BLaER1 treated with 17β-estradiol and CSF1 and Interleukin-3, amounts not matched to agents 10 nM and 100 nM (cell line): ENCODE measurements at regions not wholly inside any gene's neighbourhood (a gene's known extent, or its start where the extent isn't known, plus 50 kb on each side); places are given as distances from the start of the nearest gene placed in this dataset.
"Not testable (repeated sequence)": the region's sequence is repeated elsewhere in the genome, so short reads cannot be mapped to it uniquely, and the experiment has no call there.

Experiments
- H3K27ac ChIP-seq, 11 experiments: shearing (Covaris generic); formaldehyde crosslinking; 2 replicates each; pipeline ENCODE4 v1.8.1; 2022
- H3K27me3 ChIP-seq, 11 experiments: shearing (Covaris generic); formaldehyde crosslinking; 2 replicates each; pipeline ENCODE4 v1.8.1; 2022
- H3K36me3 ChIP-seq, 11 experiments: shearing (Covaris generic); formaldehyde crosslinking; 2 replicates each; pipeline ENCODE4 v1.8.1; 2022
- H3K4me1 ChIP-seq, 10 experiments: shearing (Covaris generic); formaldehyde crosslinking; 2 replicates each; pipeline ENCODE4 v1.8.1; 2022
- H3K4me2 ChIP-seq, 11 experiments: shearing (Covaris generic); formaldehyde crosslinking; 2 replicates each; pipeline ENCODE4 v1.8.1; 2022
- H3K4me3 ChIP-seq, 10 experiments: shearing (Covaris generic); formaldehyde crosslinking; 2 replicates each; pipeline ENCODE4 v1.8.1; 2022
- H3K9ac ChIP-seq, 11 experiments: shearing (Covaris generic); formaldehyde crosslinking; 2 replicates each; pipeline ENCODE4 v1.8.1; 2022
- H3K9me3 ChIP-seq, 11 experiments: shearing (Covaris generic); formaldehyde crosslinking; replicated peaks in 1 of 11; 2 replicates each; pipeline ENCODE4 v1.8.1; 2022
- H4K20me1 ChIP-seq, 11 experiments: shearing (Covaris generic); formaldehyde crosslinking; 2 replicates each; pipeline ENCODE4 v1.8.1; 2022

- not testable (repeated sequence) for H4K20me1 ChIP-seq, H3K36me3 ChIP-seq, H3K27me3 ChIP-seq, H3K9me3 ChIP-seq, H3K27ac ChIP-seq, H3K4me1 ChIP-seq, H3K4me3 ChIP-seq, H3K4me2 ChIP-seq, H3K9ac ChIP-seq
Measured at GRCh38 chr2:111473522-111473921, 352.8 kb downstream of the BCL2L11 start.

- not testable (repeated sequence) for H4K20me1 ChIP-seq
Measured at GRCh38 chr2:111474198-111474705, 353.5 kb downstream of the BCL2L11 start.

DNA sequence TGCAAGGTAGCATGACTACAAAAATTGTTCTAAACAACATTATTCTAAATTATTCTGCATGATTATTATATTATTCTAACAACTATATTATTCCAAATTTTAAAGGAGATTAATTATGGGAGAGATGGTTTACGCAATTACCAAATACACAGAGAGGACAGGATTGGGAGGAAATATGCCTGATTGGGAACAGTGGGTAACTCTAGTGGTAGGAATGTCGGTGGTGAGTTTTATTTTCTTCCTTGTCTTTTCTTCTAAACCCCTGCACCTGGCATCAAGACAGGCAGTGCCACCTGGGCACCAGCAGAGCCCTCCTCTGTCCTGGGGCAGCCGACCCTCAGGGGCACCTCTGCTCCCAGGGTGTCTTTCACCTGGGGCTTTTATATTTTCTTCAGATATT, 357.6 kb downstream of the BCL2L11 start:
- H3K4me2 ChIP-seq, H3K27ac ChIP-seq, H3K4me3 ChIP-seq, H3K9ac ChIP-seq, H3K9me3 ChIP-seq, H3K27me3 ChIP-seq, H3K36me3 ChIP-seq, H4K20me1 ChIP-seq: not testable (repeated sequence)
- peaks cover 17 to 28% (median 21%) of the 10 kb centered on the region in 10 experiments for H3K4me1 ChIP-seq

More at GRCh38 chr2:111474198-111474705, 353.5 kb downstream of the BCL2L11 start:
- H3K4me1 ChIP-seq, H3K4me2 ChIP-seq, H3K36me3 ChIP-seq, H3K9me3 ChIP-seq, H3K27ac ChIP-seq, H3K27me3 ChIP-seq, H3K9ac ChIP-seq, H3K4me3 ChIP-seq: not testable (repeated sequence)

DNA sequence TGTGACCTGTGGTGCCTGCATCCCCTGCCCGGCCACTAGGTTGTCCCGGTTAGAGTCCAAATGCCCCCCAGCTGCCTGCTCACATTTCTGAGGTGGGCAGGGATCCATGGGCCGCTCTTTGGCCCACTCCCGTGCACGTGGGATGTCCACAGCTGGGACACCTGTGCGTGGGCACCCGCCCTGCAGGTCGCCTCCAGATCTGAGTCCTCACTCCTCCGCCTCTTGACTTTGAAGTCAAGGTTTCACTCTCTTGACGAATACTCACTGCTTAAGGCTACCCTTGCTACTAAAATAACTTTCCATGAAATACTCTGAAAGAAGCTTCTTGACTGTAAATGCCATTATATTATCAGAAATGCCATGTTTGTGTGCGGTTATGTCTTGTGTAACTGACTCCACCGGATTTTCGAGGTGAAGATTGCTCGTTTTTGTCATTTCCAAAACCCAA, 358.2 kb downstream of the BCL2L11 start:
- H3K4me2 ChIP-seq: peak overlapping the region in 6 of 11 experiments; percentile 14 to 55 (median 31); a peak in 9 of 22 replicates
- not testable (repeated sequence) for H3K36me3 ChIP-seq, H4K20me1 ChIP-seq, H3K9ac ChIP-seq, H3K9me3 ChIP-seq, H3K27me3 ChIP-seq, H3K27ac ChIP-seq, H3K4me3 ChIP-seq
- H3K4me1 ChIP-seq: peaks cover 17 to 28% (median 21%) of the 10 kb centered on the region in 10 experiments

GRCh38 chr2:111480016-111480625, 359.4 kb downstream of the BCL2L11 start:
- H3K4me3 ChIP-seq, H3K27me3 ChIP-seq, H4K20me1 ChIP-seq, H3K9ac ChIP-seq, H3K36me3 ChIP-seq, H3K9me3 ChIP-seq: not testable (repeated sequence)
- H3K4me2 ChIP-seq: peak overlapping the region; percentile 43 to 73 (median 66)
- H3K4me1 ChIP-seq: peaks cover 17 to 28% (median 21%) of the 10 kb centered on the region in 10 experiments
- peak overlapping the region in 2 of 11 experiments; percentile 25 to 35; a peak in 2 of 22 replicates for H3K27ac ChIP-seq

GRCh38 chr2:111480633-111481032, 359.9 kb downstream of the BCL2L11 start:
- Histone ChIP-seq H3K27ac (peak overlapping the region in 4 of 11 experiments; percentile 25 to 37 (median 32); a peak in 4 of 22 replicates), H3K4me2 (peak overlapping the region; percentile 43 to 73 (median 66)), H3K9ac (0 out of 22 replicates have a peak overlapping the region, but pooled peaks of 2 of the 11 experiments have one; percentile 10 to 24), H3K4me1 (peaks cover 17 to 28% (median 21%) of the 10 kb centered on the region in 10 experiments)
- not testable (repeated sequence) for H3K36me3 ChIP-seq, H3K27me3 ChIP-seq, H3K9me3 ChIP-seq, H4K20me1 ChIP-seq, H3K4me3 ChIP-seq

DNA sequence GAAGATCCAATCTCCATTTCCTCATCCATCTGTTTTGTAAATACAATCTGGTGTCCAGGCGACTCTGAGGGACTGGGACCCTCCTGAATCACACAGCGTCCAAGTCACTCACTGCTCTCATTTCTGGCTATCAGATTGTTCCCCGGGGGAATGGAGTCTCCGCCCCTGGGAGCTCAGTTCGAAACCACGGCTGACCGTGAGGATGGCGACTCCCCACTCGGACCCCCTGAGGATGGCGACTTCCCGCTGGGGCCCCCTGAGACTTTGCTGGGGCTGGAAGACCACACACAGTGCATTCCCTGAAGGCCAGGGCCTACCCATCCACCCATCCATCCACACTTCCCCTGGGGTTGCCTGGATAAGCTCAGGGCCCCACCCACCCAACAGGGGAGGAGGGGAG, 360.5 kb downstream of the BCL2L11 start:
- not testable (repeated sequence) for H3K36me3 ChIP-seq, H4K20me1 ChIP-seq, H3K9ac ChIP-seq, H3K9me3 ChIP-seq, H3K27me3 ChIP-seq, H3K4me3 ChIP-seq
- Histone ChIP-seq H3K4me1 (peaks cover 17 to 28% (median 21%) of the 10 kb centered on the region in 10 experiments), H3K4me2 (peak overlapping the region in 9 of 11 experiments; percentile 37 to 68 (median 55); a peak in 17 of 22 replicates), H3K27ac (peak overlapping the region in 1 of 11 experiments; percentile 35; a peak in 2 of 22 replicates)

DNA sequence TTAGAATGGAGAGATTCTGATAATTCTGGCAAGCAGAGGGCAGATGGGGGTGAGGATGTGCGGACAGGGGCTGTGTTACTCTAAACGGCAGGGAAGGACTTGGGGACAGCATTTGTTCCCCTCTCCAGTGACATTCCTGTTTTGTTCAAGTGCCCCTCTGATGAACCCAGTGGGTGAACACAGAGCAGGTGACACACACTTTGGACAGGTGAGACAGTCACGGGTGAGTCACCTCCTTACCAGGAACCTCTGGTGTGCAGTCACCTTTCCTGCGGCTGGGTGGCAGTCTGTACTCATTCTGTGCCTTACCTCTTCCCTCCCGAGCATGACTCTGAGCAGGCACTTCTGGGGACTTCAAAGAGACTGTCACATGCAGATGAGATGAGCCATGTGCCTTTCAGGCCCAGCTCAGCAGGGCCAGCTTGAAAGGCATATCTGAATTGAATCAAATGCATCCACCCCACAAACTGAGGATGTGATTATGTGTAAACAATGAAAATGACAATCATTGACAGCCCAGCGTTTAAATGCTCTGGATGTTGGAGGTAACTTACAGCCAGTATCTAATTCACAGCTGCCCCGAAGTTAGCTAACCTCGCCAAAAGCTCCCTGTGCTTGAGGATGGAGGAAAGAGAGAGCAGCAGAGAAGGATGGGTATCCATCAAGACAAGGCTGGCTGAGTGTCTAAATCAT, 362.4 kb downstream of the BCL2L11 start:
- not testable (repeated sequence) for H3K9me3 ChIP-seq, H3K36me3 ChIP-seq, H4K20me1 ChIP-seq, H3K4me2 ChIP-seq, H3K27me3 ChIP-seq, H3K27ac ChIP-seq, H3K4me3 ChIP-seq, H3K9ac ChIP-seq
- H3K4me1 ChIP-seq: peaks cover 17 to 28% (median 21%) of the 10 kb centered on the region in 10 experiments

- not testable (repeated sequence) for H3K4me2 ChIP-seq, H3K36me3 ChIP-seq, H3K4me3 ChIP-seq, H3K27me3 ChIP-seq, H3K27ac ChIP-seq, H4K20me1 ChIP-seq, H3K9ac ChIP-seq, H3K9me3 ChIP-seq
- peaks cover 11 to 24% (median 20%) of the 10 kb centered on the region in 10 experiments for H3K4me1 ChIP-seq
Measured at GRCh38 chr2:111484097-111484496, 363.4 kb downstream of the BCL2L11 start.

DNA sequence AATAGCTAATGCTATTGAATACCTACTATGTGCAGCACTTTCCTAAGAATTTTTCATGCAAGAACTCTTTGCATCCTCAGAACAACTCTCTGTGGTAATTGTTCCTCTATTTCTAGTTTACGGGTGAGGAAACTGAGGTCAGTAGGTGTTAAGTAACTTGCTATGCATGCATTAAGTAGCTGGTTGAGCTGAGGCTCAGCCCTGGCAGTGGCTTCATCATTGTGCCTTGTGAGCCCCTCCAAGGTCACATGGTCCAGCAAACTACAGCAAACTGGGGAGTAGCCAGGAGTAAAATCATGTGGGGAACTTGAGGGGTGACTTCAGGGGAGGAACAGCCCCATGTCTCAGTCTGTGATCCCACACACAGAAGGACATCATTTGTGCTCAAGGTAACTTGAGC, 365.2 kb downstream of the BCL2L11 start:
- not testable (repeated sequence) for H4K20me1 ChIP-seq, H3K27me3 ChIP-seq, H3K4me3 ChIP-seq, H3K36me3 ChIP-seq, H3K4me2 ChIP-seq, H3K9ac ChIP-seq, H3K4me1 ChIP-seq, H3K9me3 ChIP-seq, H3K27ac ChIP-seq

DNA sequence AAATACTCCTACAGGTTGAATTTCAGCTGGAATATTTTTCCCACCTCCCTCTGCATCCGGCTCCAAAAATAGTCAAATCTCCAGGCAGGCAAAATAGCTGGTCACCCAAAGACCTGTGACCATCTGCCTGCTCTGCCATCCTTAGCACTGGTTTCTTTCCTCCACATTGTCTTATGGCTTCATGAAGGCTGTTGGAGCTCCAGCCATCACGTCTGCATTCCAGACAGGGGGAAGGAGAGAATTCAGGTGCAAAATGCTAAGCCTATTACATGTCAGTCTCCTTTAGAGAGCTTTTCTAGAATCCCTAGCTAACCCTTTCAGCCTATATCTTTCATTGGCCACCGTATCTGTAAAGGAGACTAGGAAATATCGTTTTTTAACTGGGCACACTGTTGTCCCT, 367.7 kb downstream of the BCL2L11 start:
- not testable (repeated sequence) for H3K4me1 ChIP-seq, H3K4me3 ChIP-seq, H3K9ac ChIP-seq, H3K27ac ChIP-seq, H3K9me3 ChIP-seq, H4K20me1 ChIP-seq, H3K27me3 ChIP-seq, H3K4me2 ChIP-seq, H3K36me3 ChIP-seq

GRCh38 chr2:111489460-111489859, 368.7 kb downstream of the BCL2L11 start:
- not testable (repeated sequence) for H3K4me1 ChIP-seq, H3K27me3 ChIP-seq, H3K36me3 ChIP-seq, H3K9ac ChIP-seq, H3K4me2 ChIP-seq, H3K4me3 ChIP-seq, H4K20me1 ChIP-seq, H3K27ac ChIP-seq, H3K9me3 ChIP-seq

DNA sequence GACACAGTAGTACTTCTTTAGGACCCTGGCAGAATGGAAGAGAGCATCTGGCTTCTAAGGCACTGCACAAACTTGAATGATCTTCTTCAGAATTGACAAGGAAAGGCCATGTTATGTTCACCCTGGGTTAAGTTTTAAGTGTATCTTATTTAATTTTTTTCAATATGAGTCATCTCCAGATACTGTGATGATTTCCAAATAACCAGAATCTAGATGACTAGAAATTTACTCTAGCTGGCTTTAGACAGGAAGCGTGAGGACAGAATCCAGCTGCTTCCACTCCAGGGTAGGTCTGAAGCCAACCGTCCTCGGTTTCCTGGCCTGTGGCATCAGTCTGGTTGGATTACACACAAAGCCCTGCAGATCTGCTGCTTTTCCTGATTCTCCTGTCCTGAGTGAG, 370.5 kb downstream of the BCL2L11 start:
- H3K36me3 ChIP-seq, H3K9me3 ChIP-seq, H4K20me1 ChIP-seq, H3K4me3 ChIP-seq, H3K9ac ChIP-seq, H3K27ac ChIP-seq, H3K4me2 ChIP-seq, H3K27me3 ChIP-seq: not testable (repeated sequence)
- H3K4me1 ChIP-seq: peaks cover 4 to 17% (median 9%) of the 10 kb centered on the region in 10 experiments; a peak in 16 of 20 replicates

DNA sequence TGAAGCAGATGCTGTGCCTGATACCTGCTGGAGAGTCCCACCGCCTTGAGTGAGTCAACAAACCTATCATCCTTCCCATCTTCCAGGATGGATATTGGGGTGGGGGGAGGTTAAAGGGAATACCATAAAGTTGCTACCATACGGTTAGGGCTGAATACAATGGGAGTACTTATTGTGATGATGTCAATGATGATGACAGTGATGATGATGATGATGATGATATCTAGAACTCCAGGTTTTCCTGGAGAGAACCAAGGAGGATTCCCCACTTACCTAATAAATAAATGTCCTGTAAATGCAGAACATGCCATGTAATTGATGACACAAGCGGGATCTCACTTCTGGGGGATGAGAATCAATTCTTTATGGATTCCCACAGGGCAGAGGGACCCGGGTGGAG, 370.9 kb downstream of the BCL2L11 start:
- not testable (repeated sequence) for H3K4me2 ChIP-seq, H3K4me3 ChIP-seq, H3K27ac ChIP-seq, H3K36me3 ChIP-seq, H3K9ac ChIP-seq, H3K9me3 ChIP-seq, H4K20me1 ChIP-seq, H3K27me3 ChIP-seq
- H3K4me1 ChIP-seq: peaks cover 4 to 19% (median 9%) of the 10 kb centered on the region in 10 experiments; a peak in 16 of 20 replicates
